ENCODE measurements at regions not wholly inside any gene's neighbourhood (a gene's known extent, or its start where the extent isn't known, plus 50 kb on each side); places are given as distances from the start of the nearest gene placed in this dataset.

GRCh38 chr7:132072873-132073272 is 503.4 kb downstream of the PLXNA4 start:
- DNase-seq, result no peak

GRCh38 chr7:132072165-132072564 is 504.1 kb downstream of the PLXNA4 start:
- no peak for DNase-seq

GRCh38 chr7:132069306-132069705 is 507.0 kb downstream of the PLXNA4 start:
- no peak for DNase-seq

- DNase-seq, result peak; percentile 70
These were observed 509.5 kb downstream of the PLXNA4 start for GRCh38 chr7:132066761-132067171.

GRCh38 chr7:132065989-132066603 is 509.7 kb upstream of the PODXL start:
- DNase-seq, result no peak

GRCh38 chr7:132065193-132065988 is 509.0 kb upstream of the PODXL start:
- no peak for DNase-seq

- DNase-seq, result no peak
These were observed 507.4 kb upstream of the PODXL start for GRCh38 chr7:132063800-132064199.

- no peak for DNase-seq
These were observed 505.5 kb upstream of the PODXL start for GRCh38 chr7:132061937-132062336.

- no peak for DNase-seq
These were observed 502.7 kb upstream of the PODXL start for GRCh38 chr7:132059141-132059540.

- DNase-seq, result no peak
These were observed 499.1 kb upstream of the PODXL start for GRCh38 chr7:132055336-132056120.

- no peak for DNase-seq
These were observed 497.4 kb upstream of the PODXL start for GRCh38 chr7:132053871-132054270.

GRCh38 chr7:132051311-132051710 is 494.9 kb upstream of the PODXL start:
- DNase-seq, result no peak

GRCh38 chr7:132049462-132050304 is 493.3 kb upstream of the PODXL start:
- DNase-seq, result no peak

GRCh38 chr7:132045481-132045980 is 489.1 kb upstream of the PODXL start:
- no peak for DNase-seq

- DNase-seq, result no peak
These were observed 488.6 kb upstream of the PODXL start for GRCh38 chr7:132045002-132045401.

GRCh38 chr7:132044247-132044646 is 487.8 kb upstream of the PODXL start:
- no peak for DNase-seq

- DNase-seq, result no peak
These were observed 484.7 kb upstream of the PODXL start for GRCh38 chr7:132041108-132041507.

GRCh38 chr7:132035517-132036362 is 479.3 kb upstream of the PODXL start:
- DNase-seq, result no peak

- DNase-seq, result no peak
These were observed 478.5 kb upstream of the PODXL start for GRCh38 chr7:132034748-132035416.

GRCh38 chr7:132030883-132031282 is 474.5 kb upstream of the PODXL start:
- no peak for DNase-seq

- DNase-seq, result peak; percentile 48
These were observed 473.7 kb upstream of the PODXL start for GRCh38 chr7:132030086-132030568.

All from DMS 273 treated with DMSO at 0.1 percent for 48 hours (cell line).